HUES48 (cell line): ENCODE measurements at regions not wholly inside any gene's neighbourhood (a gene's known extent, or its start where the extent isn't known, plus 50 kb on each side); places are given as distances from the start of the nearest gene placed in this dataset.
A peak's percentile ranks its signal among the peaks of the same experiment; 100 is the strongest.

Source experiments
- H3K27ac ChIP-seq: one replicate; pipeline ENCODE4 v1.7.0; 2013; ENCODE audit warnings: low read depth, low read length, inconsistent platforms
- H3K27me3 ChIP-seq: 2 replicates; pipeline ENCODE4 v1.6.1; 2013; ENCODE audit warnings: mild to moderate bottlenecking, low read length; ENCODE audit not compliant: control insufficient read depth, insufficient read depth
- H3K36me3 ChIP-seq: 2 replicates; pipeline ENCODE4 v1.6.1; 2013; ENCODE audit warnings: low read length; ENCODE audit not compliant: control insufficient read depth, insufficient read depth
- H3K4me1 ChIP-seq: 2 replicates; pipeline ENCODE4 v1.6.1; 2013; ENCODE audit warnings: mild to moderate bottlenecking, low read length; ENCODE audit not compliant: control insufficient read depth, insufficient read depth
- H3K4me3 ChIP-seq: 2 replicates; pipeline ENCODE4 v1.5.1; 2013; ENCODE audit warnings: mild to moderate bottlenecking, low read depth, low read length
- H3K9ac ChIP-seq: 2 replicates; pipeline ENCODE4 v1.6.1; 2013; ENCODE audit warnings: mild to moderate bottlenecking, low read depth, low read length, moderate library complexity
- H3K9me3 ChIP-seq: 2 replicates; pipeline ENCODE4 v1.6.1; 2013; ENCODE audit warnings: low read length; ENCODE audit not compliant: control insufficient read depth, insufficient read depth

DNA sequence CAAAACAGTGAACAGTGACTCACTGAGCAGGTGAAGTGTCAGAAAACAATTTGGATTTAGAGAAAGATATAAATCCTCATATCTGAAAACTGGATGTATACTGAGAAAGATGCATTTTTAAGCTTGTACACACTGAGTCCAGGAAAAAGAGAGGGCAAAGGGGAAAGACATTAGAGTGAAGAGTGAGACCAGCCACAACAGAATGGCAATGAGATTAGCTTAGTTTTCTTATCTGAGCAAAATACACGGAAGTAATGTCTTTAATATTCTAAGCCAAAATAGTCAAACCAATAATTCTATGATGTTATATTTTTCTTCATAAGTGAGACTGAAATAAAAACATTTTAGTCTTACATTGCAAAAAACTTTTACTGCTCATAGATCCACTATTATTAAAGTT lies 236.0 kb downstream of the SLITRK5 start:
- Histone ChIP-seq H3K27me3 (no peaks in the 10 kb centered on the region), H3K9ac (no peak overlapping the region), H3K36me3 (no peaks in the 10 kb centered on the region), H3K9me3 (no peaks in the 10 kb centered on the region), H3K4me1 (peaks cover 5% of the 10 kb centered on the region; the same call in 1 of the 2 replicates), H3K27ac (no peak overlapping the region), H3K4me3 (no peak overlapping the region)

DNA sequence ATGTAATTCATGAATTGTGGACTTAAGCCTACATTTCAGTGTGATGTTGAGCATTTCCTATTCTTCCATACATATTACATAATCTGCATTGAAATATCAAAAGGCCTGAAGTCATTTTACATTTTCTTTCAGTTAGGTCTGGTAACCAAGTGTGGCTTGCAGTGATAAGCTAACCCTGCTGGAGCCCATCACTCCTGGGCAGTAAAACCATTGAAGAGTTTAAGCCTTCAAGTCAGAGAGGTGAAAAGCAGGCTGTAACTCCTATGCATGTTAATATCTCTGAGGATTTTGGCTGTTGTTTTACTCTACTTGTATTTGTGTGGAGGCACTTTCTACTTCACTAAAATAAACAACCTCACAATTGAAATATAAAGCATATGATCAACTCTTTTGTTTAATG lies 248.8 kb downstream of the SLITRK5 start:
- Histone ChIP-seq H3K36me3 (no peaks in the 10 kb centered on the region), H3K4me3 (no peak overlapping the region), H3K4me1 (no peaks in the 10 kb centered on the region), H3K9me3 (no peaks in the 10 kb centered on the region), H3K27ac (peak overlapping the region; percentile 26), H3K9ac (no peak overlapping the region), H3K27me3 (no peaks in the 10 kb centered on the region)

DNA sequence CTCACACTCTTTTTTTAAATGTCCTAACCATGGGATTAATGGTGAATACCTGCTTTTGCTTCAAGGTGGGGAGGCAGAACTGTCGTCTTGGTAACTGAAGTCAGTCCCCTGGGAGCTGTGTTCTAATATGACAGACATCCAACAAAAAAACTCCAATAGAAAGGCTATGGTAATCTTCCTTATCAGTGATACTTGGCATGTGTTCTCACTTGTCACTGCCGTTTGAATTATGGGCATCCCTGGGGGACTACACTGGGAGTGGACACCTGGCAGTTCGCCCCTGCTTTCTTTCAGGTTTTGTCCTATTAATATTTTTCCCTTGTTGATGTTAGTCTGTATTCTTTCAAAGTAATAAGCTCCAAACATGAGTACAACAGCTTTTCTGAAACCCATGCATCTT lies 252.6 kb downstream of the SLITRK5 start:
- no peaks in the 10 kb centered on the region for H3K36me3 ChIP-seq

DNA sequence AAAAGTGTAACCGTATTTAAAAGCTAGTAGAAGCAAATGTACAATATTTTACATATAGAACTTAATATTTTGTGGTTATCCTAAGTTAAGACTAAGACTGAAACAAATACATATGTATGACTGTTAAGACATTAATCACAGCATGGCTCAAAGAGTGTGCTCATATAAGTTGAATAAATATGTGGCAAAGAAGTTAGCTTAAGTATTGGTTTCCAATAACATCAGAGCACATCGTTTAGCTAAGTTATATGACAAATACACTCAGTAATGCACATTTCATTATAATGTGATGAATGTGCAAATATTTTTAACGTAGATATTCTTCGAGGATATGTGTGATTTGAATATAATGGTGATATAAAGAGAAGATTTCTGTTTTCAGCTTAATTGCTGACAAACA lies 253.8 kb downstream of the SLITRK5 start:
- Histone ChIP-seq H3K36me3 (no peaks in the 10 kb centered on the region), H3K4me1 (no peaks in the 10 kb centered on the region), H3K27ac (no peak overlapping the region), H3K27me3 (no peaks in the 10 kb centered on the region), H3K4me3 (no peak overlapping the region), H3K9me3 (no peaks in the 10 kb centered on the region), H3K9ac (no peak overlapping the region)

More for the DNA sequence above, 252.6 kb downstream of the SLITRK5 start:
- no peak overlapping the region for H3K9ac ChIP-seq
- H3K4me3 ChIP-seq, result no peak overlapping the region
- no peak overlapping the region for H3K27ac ChIP-seq
- no peaks in the 10 kb centered on the region for H3K4me1 ChIP-seq
- H3K27me3 ChIP-seq, result no peaks in the 10 kb centered on the region
- H3K9me3 ChIP-seq, result no peaks in the 10 kb centered on the region

DNA sequence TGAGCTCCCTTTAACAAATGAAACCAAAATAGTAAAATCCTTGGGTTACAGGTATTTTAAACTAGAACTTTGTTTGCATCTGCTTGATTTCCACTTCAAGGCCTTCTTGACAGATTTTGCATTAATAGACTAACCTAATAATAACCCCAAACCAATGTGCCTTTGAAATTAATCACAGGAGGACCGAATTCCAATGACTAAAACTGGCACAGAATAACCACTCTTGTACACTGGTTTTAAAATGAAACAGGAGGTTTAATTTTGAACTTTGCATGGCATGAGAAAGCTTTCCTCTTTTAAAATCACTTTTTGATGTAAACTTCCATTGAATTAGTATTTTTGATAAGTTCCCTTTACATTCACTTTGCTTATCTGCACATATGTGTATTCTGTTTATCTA lies 269.6 kb downstream of the SLITRK5 start:
- no peak overlapping the region for H3K9ac ChIP-seq
- no peak overlapping the region for H3K27ac ChIP-seq
- H3K9me3 ChIP-seq, result no peaks in the 10 kb centered on the region; the same call in 1 of the 2 replicates
- no peaks in the 10 kb centered on the region for H3K4me1 ChIP-seq
- no peaks in the 10 kb centered on the region for H3K27me3 ChIP-seq
- H3K4me3 ChIP-seq, result no peak overlapping the region
- no peaks in the 10 kb centered on the region for H3K36me3 ChIP-seq

DNA sequence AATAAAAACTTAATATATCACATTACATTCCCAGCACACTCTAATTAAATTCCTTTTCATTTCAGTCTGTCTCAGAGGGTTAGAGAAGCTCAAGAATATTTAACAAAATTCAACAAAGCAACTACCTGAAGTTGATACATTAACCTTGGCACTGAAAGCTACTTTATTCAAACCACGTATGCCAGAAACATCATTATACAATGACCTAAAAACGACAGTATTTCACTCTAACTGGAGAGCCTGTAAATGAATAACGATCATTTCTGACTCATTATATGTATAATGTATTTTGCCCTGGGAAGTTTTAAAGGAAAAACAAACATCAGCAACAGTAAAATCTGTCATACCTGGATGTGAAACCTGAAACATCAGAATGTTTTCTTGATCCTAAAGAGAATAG lies 270.1 kb downstream of the SLITRK5 start:
- Histone ChIP-seq H3K4me3 (no peak overlapping the region), H3K9me3 (no peaks in the 10 kb centered on the region; the same call in 1 of the 2 replicates), H3K27ac (no peak overlapping the region), H3K9ac (no peak overlapping the region), H3K36me3 (no peaks in the 10 kb centered on the region), H3K27me3 (no peaks in the 10 kb centered on the region), H3K4me1 (no peaks in the 10 kb centered on the region)

DNA sequence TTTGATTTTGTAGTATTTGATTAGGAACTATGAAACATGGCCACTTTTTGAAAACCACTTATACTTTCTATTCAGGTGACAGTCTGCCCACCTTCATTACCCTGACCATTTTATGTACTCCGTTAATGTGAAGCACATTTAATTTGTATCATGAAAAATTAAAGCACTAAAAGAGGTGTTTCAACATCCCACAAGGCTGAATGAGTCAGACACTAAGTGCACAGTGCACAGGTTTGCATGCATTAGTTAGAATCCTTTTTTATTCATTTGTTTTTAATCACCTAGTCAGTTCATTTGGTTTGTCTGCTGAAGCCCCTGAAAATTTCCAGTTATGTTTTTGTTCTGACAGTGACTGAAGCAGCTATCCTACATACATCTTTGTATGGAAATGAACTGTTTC lies 271.0 kb downstream of the SLITRK5 start:
- Histone ChIP-seq H3K4me3 (no peak overlapping the region), H3K9ac (no peak overlapping the region), H3K4me1 (no peaks in the 10 kb centered on the region), H3K36me3 (no peaks in the 10 kb centered on the region), H3K27me3 (no peaks in the 10 kb centered on the region), H3K9me3 (no peaks in the 10 kb centered on the region; the same call in 1 of the 2 replicates), H3K27ac (no peak overlapping the region)

DNA sequence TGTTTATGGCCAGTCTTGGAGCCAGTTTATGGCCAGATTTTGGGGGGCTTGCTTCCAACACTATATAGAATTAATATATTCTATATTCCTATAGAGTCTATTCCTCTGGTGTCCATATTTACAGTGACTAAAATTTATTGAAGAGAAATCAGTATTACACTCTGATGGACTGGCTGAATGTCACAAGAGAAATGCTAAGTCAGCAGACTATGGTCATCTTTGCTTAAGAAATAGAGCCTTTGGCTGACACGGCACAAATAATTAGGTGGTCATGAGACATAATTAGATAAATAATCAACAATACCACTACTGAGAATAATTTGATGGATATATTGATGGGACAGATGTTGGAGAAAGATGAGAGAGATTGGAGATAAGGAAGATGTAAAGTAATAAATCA lies 272.9 kb downstream of the SLITRK5 start:
- Histone ChIP-seq H3K9ac (no peak overlapping the region), H3K27ac (no peak overlapping the region), H3K4me3 (no peak overlapping the region), H3K4me1 (no peaks in the 10 kb centered on the region), H3K36me3 (no peaks in the 10 kb centered on the region), H3K27me3 (no peaks in the 10 kb centered on the region), H3K9me3 (no peaks in the 10 kb centered on the region; the same call in 1 of the 2 replicates)

DNA sequence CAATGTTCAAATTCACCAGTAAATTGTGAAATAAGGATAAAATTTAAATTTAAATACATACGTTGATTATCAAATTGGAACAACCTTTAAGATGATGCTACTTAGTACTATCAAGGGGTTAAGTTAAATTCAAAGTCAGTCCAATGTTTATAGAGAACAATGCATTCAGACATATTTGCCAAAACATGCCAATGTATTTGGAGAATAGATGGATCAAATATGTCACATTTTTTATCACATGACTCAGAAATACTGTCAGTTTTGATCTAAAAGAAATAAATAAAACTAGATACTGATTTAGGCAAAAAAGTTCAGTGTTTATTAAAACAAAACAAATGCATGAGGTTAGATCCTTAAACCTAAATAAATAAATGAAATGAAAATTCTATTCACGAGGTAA lies 281.2 kb downstream of the SLITRK5 start:
- Histone ChIP-seq H3K4me1 (no peaks in the 10 kb centered on the region), H3K9ac (no peak overlapping the region), H3K27ac (no peak overlapping the region), H3K36me3 (no peaks in the 10 kb centered on the region), H3K9me3 (no peaks in the 10 kb centered on the region), H3K27me3 (no peaks in the 10 kb centered on the region), H3K4me3 (no peak overlapping the region)

DNA sequence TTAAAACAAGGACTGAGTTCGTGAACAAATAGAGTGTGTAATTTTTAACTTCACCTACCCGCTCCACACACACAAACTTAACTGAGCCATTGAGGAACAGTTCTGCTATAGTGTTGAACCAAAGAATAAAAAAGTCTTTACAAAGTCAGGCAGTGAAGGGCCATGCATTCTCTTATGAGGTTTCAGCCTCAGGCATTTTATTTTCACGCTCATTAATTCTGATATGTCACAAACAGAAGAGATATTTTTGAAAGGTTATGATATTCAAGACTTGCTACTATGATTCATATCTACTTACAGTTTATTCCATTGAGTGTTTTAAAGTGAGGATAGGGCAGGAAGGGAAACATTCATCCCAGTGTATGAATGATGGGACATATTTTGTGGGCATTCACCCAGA lies 282.2 kb downstream of the SLITRK5 start:
- Histone ChIP-seq H3K4me1 (no peaks in the 10 kb centered on the region), H3K4me3 (no peak overlapping the region), H3K27ac (no peak overlapping the region), H3K27me3 (no peaks in the 10 kb centered on the region), H3K36me3 (no peaks in the 10 kb centered on the region), H3K9me3 (no peaks in the 10 kb centered on the region), H3K9ac (no peak overlapping the region)

DNA sequence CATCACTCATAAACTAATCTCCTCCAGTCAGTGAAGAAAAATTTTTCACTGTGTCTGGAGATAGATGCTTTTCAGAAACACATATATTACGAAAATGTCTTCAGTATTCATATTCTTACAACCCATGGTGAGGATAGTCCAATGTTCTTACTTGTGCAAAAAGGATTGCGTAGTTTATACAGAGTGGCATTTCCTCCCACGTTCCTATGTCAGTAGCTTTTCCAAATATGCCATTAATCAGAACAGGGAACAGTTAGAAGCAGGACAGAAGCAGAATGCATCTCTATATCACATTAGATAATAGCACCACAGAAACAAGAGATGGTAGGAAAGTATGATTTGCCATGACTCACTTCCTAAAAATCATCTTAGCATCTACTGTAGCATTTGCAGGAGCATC lies 282.9 kb downstream of the SLITRK5 start:
- Histone ChIP-seq H3K36me3 (no peaks in the 10 kb centered on the region), H3K27me3 (no peaks in the 10 kb centered on the region), H3K4me3 (no peak overlapping the region), H3K9ac (no peak overlapping the region), H3K27ac (no peak overlapping the region), H3K9me3 (no peaks in the 10 kb centered on the region), H3K4me1 (no peaks in the 10 kb centered on the region)

DNA sequence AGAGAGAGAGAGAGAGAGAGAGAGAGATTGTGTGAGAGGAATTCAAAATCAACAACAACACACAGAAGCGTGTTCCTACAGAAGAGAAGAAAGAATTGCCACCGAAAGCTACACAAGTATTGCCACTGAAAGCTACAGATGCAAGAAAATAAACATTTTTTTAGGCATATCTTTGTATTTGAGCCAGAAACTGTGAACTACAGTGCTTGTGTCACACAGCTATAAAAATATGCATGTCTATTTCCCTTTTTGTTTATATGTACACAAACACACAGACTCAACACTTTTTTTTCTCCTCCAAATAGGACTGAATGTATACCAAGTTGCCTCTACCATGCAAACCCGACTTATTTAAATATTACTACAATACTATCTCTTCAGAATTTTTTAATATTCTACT lies 290.4 kb downstream of the SLITRK5 start:
- Histone ChIP-seq H3K4me3 (no peak overlapping the region), H3K27ac (no peak overlapping the region), H3K9ac (no peak overlapping the region), H3K36me3 (no peaks in the 10 kb centered on the region), H3K27me3 (no peaks in the 10 kb centered on the region), H3K9me3 (no peaks in the 10 kb centered on the region), H3K4me1 (no peaks in the 10 kb centered on the region)
